GM18508 (cell line): ENCODE measurements at regions not wholly inside any gene's neighbourhood (a gene's known extent, or its start where the extent isn't known, plus 50 kb on each side); places are given as distances from the start of the nearest gene placed in this dataset.
A peak's percentile ranks its signal among the peaks of the same experiment; 100 is the strongest.
"Not testable (repeated sequence)": the region's sequence is repeated elsewhere in the genome, so short reads cannot be mapped to it uniquely, and the experiment has no call there.

Source experiments
- ATAC-seq: cut with Tn5 transposase; IDR thresholded peaks from one replicate; pipeline ENCODE4 v1.9.1; 2021; ENCODE audit warnings: moderate number of reproducible peaks; ENCODE audit not compliant: insufficient read depth, unreplicated experiment

- ATAC-seq, result no peak
Measured at GRCh38 chr9:3662671-3663070, 136.9 kb upstream of the RFX3 start.

GRCh38 chr9:3660936-3661335 lies 135.1 kb upstream of the RFX3 start:
- ATAC-seq, result no peak

- ATAC-seq, result no peak
Measured at GRCh38 chr9:3659647-3660046, 133.8 kb upstream of the RFX3 start.

GRCh38 chr9:3658964-3659363 lies 133.2 kb upstream of the RFX3 start:
- no peak for ATAC-seq

DNA sequence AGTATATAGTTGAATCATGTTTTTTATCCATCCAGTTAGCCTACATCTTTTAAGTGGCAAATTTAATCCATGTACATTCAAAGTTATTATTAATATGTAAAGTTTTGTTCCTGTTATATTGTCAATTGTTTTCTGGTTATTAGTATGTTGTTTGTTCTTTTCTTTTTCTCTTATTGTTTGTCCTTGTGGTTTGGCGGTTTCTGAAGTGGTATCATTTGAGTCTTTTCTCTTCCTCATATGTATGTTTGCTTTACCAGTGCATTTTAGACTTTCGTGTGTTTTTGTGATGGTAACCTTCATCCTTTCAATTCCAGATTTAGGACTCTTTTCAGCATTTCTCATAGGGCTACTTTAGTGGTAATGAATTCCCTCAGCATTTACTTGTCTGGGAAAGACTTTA lies 130.4 kb upstream of the RFX3 start:
- ATAC-seq, result no peak

DNA sequence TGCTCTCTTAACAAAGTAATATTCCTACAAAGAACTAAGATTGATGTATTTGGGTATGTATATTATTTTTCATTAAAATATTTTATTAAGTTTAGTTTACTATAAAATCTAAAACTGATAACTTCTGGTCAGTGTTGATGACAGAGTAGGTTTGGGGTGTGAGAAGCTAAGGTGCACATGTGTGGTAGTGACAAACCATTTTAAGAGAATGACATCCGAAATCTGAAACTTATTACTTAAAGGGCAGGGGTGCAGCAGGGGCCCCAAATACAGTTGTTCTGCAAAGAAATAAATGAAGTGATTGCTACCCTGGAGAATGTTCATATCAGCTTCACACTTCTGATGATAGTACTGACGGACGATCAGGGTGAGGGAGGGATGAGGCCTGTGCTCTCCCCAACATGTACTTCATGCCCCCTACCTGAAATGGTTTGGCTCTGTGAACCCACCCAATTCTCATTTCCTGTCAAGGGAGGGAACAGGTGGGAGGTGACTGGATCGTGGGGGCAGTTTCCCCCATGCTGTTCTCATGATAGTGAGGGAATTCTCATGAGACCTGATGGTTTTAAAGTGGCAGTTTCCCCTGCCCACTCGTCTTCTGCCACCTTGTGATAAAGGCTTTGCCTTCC lies 125.3 kb upstream of the RFX3 start:
- no peak for ATAC-seq

- ATAC-seq, result no peak
Measured at GRCh38 chr9:3648722-3649246, 123.0 kb upstream of the RFX3 start.

GRCh38 chr9:3648266-3648665 lies 122.5 kb upstream of the RFX3 start:
- no peak for ATAC-seq

DNA sequence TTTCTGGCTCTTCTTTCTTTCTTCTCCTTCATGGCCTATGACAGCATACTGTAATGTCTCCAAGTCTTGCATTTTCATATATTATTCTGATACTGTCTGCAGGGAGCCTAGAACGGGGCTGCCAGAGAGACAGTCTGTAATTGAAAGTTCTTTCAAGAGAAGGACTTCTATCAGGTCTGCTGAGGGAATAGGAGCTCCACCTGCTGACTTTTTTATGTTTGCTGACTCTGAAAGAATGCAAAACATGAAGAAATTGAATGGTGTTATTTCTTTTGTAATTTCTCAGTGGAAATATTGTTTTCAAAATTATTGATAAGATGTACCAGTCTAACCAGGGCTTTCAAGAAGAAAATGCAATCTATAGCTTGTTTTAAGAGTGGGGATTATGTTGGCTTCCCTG lies 121.9 kb upstream of the RFX3 start:
- ATAC-seq, result no peak

- no peak for ATAC-seq
Measured at GRCh38 chr9:3646226-3646625, 120.4 kb upstream of the RFX3 start.

- not testable (repeated sequence) for ATAC-seq
Measured at GRCh38 chr9:3642075-3642474, 116.3 kb upstream of the RFX3 start.

- ATAC-seq, result no peak
Measured at GRCh38 chr9:3629495-3629894, 103.7 kb upstream of the RFX3 start.

- no peak for ATAC-seq
Measured at GRCh38 chr9:3628239-3628638, 102.4 kb upstream of the RFX3 start.

DNA sequence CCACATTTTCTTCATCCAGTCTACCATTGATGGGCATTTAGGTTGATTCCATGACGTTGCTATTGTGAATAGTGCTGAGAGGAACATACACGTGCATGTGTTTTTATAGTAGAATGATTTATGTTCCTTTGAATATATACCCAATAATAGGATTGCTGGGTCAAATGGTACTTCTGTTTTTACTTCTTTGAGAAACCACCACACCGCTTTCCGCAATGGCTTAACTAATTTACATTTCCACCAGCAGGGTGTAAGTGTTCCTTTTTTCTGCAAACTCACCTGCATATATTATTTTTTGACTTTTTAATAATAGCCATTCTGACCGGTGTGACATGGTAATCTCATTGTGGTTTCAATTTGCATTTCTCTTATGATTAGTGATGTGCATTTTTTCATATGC lies 82.2 kb upstream of the RFX3 start:
- ATAC-seq, result peak; percentile 72

GRCh38 chr9:3600672-3601071 lies 74.9 kb upstream of the RFX3 start:
- no peak for ATAC-seq

GRCh38 chr9:3597792-3598191 lies 72.0 kb upstream of the RFX3 start:
- no peak for ATAC-seq

- ATAC-seq, result no peak
Measured at GRCh38 chr9:3586066-3586465, 60.3 kb upstream of the RFX3 start.

- ATAC-seq, result no peak
Measured at GRCh38 chr9:3585606-3586005, 59.8 kb upstream of the RFX3 start.

DNA sequence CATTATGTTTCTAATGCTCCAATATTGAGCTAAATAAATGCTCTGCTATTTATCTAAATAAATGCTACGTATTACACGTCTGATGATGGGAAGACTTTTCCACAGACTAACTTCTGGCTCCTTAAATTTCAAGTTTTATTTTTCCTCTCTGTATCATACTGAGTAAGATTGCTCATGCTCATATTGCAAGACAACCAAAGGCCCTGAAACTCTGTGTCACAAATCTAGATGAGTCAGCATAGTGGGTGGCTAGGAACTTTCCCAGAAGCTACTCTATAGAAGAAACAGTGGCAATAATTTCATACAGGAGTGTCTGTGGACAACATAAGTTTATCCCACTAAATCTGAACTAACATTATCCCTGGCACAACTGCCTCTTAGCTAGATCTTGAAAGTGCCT lies 53.0 kb upstream of the RFX3 start:
- no peak for ATAC-seq

GRCh38 chr9:3576328-3576727 lies 50.5 kb upstream of the RFX3 start:
- ATAC-seq, result no peak

DNA sequence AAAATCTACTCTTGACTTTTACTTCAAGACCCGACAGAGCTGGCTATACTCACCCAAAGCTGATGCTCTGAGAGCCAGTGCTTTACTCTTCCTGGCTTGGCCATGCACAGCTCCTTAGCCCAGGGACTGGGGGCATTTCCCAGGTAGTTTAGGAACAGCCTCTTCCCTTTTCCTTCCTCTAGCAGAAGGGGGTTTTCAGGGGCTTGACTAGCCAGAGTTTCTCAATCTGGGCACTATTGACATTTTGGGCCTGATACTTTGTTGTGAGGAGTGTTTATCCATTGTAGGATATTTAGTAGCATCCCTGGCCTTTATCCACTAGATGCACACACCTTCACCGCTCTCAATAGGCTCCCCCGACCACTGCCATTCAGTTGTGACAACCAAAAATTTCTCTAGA lies 50.0 kb upstream of the RFX3 start:
- no peak for ATAC-seq
